ENCODE measurements at regions not wholly inside any gene's neighbourhood (a gene's known extent, or its start where the extent isn't known, plus 50 kb on each side); places are given as distances from the start of the nearest gene placed in this dataset.
A peak's percentile ranks its signal among the peaks of the same experiment; 100 is the strongest.

DNA sequence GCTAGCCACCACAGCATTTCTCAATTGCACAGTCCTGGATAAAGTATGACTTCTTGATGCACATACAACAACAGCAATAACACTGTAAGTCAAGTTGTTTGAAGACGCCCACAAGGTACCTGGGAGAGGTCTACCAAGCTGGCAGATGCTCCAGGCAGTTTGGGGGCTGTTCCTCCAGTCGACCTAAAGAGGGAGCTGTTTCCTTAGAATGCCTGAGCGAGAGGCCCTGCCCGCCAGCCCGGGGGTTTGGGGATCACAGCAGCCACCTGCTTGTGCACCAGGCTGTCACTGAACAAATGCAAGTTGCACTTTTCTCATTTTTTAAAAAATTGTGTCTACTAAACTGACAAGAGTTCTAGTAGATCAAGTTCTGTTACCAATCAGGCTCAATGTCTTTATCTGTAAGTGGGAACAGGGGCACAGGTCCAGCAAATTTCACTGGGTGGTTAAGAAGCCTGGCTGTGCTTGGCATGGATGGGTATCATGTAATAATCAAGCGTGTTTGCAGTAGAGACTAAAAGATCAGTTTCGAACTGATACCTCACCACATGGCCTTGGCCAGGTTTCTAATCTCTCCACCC is 193.8 kb upstream of the ADO start:
- peak; percentile 94 for DNase-seq
- no peaks in the 10 kb centered on the region for H3K4me1 ChIP-seq (ENCODE audit: control insufficient read depth, insufficient read depth, low read length)
- TF ChIP-seq CTCF (conservative IDR thresholded peaks at IDR 0.05): peak; percentile 95
- H3K9me3 ChIP-seq (ENCODE audit: control insufficient read depth, low read length): no peaks in the 10 kb centered on the region
- H3K9ac ChIP-seq (ENCODE audit: extremely low read depth, low read length, poor library complexity, severe bottlenecking): no peak overlapping the region
- 35 to 100% methylated on average over 2 to 7 of the region's 7 CpGs for WGBS, 2 experiments (ENCODE audit: insufficient coverage in 1 of 2, insufficient read length in 1 of 2)
- H3K9me3 Mint-ChIP-seq: peaks cover 6% of the 10 kb centered on the region
- no peak overlapping the region for H3K27ac ChIP-seq (ENCODE audit: low read depth, low read length)
- no peak overlapping the region for H3K4me3 Mint-ChIP-seq
- no peaks in the 10 kb centered on the region for H3K36me3 ChIP-seq (ENCODE audit: control insufficient read depth, insufficient read depth, low read length)
- H3K4me3 ChIP-seq (ENCODE audit: low read length): no peak overlapping the region
- H3K4me1 Mint-ChIP-seq: no peaks in the 10 kb centered on the region
- H3K27ac Mint-ChIP-seq: no peak overlapping the region
- no peaks in the 10 kb centered on the region for H3K36me3 Mint-ChIP-seq (ENCODE audit: low read depth)
- no peaks in the 10 kb centered on the region for H3K27me3 ChIP-seq (ENCODE audit: control insufficient read depth, insufficient read depth, low read length, poor library complexity, severe bottlenecking)
- H3K27me3 Mint-ChIP-seq (ENCODE audit: insufficient read depth): peaks cover 7% of the 10 kb centered on the region

GRCh38 chr10:62613424-62613823 is 191.1 kb upstream of the ADO start:
- DNase-seq: no peak
- H3K27me3 Mint-ChIP-seq (ENCODE audit: insufficient read depth): peaks cover 7% of the 10 kb centered on the region
- TF ChIP-seq CTCF (conservative IDR thresholded peaks at IDR 0.05): no peak
- H3K27ac ChIP-seq (ENCODE audit: low read depth, low read length): no peak overlapping the region
- H3K4me3 Mint-ChIP-seq: no peak overlapping the region
- no peaks in the 10 kb centered on the region for H3K36me3 Mint-ChIP-seq (ENCODE audit: low read depth)
- no peaks in the 10 kb centered on the region for H3K9me3 Mint-ChIP-seq
- H3K27me3 ChIP-seq (ENCODE audit: control insufficient read depth, insufficient read depth, low read length, poor library complexity, severe bottlenecking): no peaks in the 10 kb centered on the region
- H3K4me1 ChIP-seq (ENCODE audit: control insufficient read depth, insufficient read depth, low read length): no peaks in the 10 kb centered on the region
- H3K4me3 ChIP-seq (ENCODE audit: low read length): no peak overlapping the region
- 89 to 96% methylated on average over 5 to 6 of the region's 6 CpGs for WGBS, 2 experiments (ENCODE audit: insufficient coverage in 1 of 2, insufficient read length in 1 of 2)
- no peaks in the 10 kb centered on the region for H3K4me1 Mint-ChIP-seq
- no peaks in the 10 kb centered on the region for H3K36me3 ChIP-seq (ENCODE audit: control insufficient read depth, insufficient read depth, low read length)
- no peak overlapping the region for H3K27ac Mint-ChIP-seq
- H3K9me3 ChIP-seq (ENCODE audit: control insufficient read depth, low read length): no peaks in the 10 kb centered on the region
- no peak overlapping the region for H3K9ac ChIP-seq (ENCODE audit: extremely low read depth, low read length, poor library complexity, severe bottlenecking)

- Mint-ChIP-seq H3K4me1 (no peaks in the 10 kb centered on the region), H3K36me3 (ENCODE audit: low read depth) (no peaks in the 10 kb centered on the region), H3K9me3 (no peaks in the 10 kb centered on the region), H3K27me3 (ENCODE audit: insufficient read depth) (peaks cover 7% of the 10 kb centered on the region), H3K27ac (no peak overlapping the region), H3K4me3 (no peak overlapping the region)
- H3K27ac ChIP-seq (ENCODE audit: low read depth, low read length): no peak overlapping the region
- no peaks in the 10 kb centered on the region for H3K4me1 ChIP-seq (ENCODE audit: control insufficient read depth, insufficient read depth, low read length)
- H3K9ac ChIP-seq (ENCODE audit: extremely low read depth, low read length, poor library complexity, severe bottlenecking): no peak overlapping the region
- H3K36me3 ChIP-seq (ENCODE audit: control insufficient read depth, insufficient read depth, low read length): no peaks in the 10 kb centered on the region
- 86 to 89% methylated on average over 1 of the region's 1 CpG for WGBS, 2 experiments (ENCODE audit: insufficient coverage in 1 of 2, insufficient read length in 1 of 2)
- TF ChIP-seq CTCF (conservative IDR thresholded peaks at IDR 0.05): no peak
- H3K27me3 ChIP-seq (ENCODE audit: control insufficient read depth, insufficient read depth, low read length, poor library complexity, severe bottlenecking): no peaks in the 10 kb centered on the region
- no peak for DNase-seq
- no peak overlapping the region for H3K4me3 ChIP-seq (ENCODE audit: low read length)
- H3K9me3 ChIP-seq (ENCODE audit: control insufficient read depth, low read length): no peaks in the 10 kb centered on the region
Observed at GRCh38 chr10:62613859-62614258, 190.7 kb upstream of the ADO start.

Measured in endodermal cell (in vitro differentiated cells).